ENCODE measurements at regions not wholly inside any gene's neighbourhood (a gene's known extent, or its start where the extent isn't known, plus 50 kb on each side); places are given as distances from the start of the nearest gene placed in this dataset.

DNA sequence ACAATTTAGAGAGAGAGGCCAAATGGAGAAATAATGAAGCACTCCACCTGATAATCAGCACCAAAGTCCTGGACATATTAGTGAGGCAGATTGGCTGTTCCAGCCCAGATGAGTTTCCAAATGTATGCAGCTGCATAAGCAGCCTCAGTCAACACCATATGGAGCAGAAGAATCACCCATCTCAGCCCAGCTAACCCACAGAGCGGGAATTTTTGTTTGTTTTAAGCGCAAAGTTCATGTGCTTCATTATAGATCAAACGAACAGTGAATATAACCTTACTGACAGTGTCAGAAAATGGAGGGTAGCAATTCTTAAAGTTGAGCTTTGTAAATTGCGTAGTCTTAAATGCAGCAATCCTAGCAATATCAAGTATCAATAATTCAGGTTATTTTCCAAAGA lies 234.0 kb upstream of the CEP162 start:
- Histone ChIP-seq H4K8ac (ENCODE audit: low read depth, low read length) (no peak overlapping the region), H2AK5ac (ENCODE audit: low read depth, low read length) (no peak overlapping the region), H2BK15ac (ENCODE audit: low read length) (no peak overlapping the region), H2BK12ac (ENCODE audit: low read length) (no peak overlapping the region), H3K9ac (ENCODE audit: low read depth, low read length, poor library complexity) (no peak overlapping the region), H3K27ac (replicated peaks; ENCODE audit: low read length) (no peak overlapping the region), H3K27me3 (ENCODE audit: control insufficient read depth in 3 of 3, insufficient read depth in 3 of 3, low read depth in 1 of 3, low read length in 3 of 3) (no peaks in the 10 kb centered on the region), H3K36me3 (replicated peaks in 1 of 2; ENCODE audit: control insufficient read depth in 2 of 2, insufficient read depth in 2 of 2, low read length in 2 of 2) (no peaks in the 10 kb centered on the region), H3K4ac (ENCODE audit: low read length) (no peak overlapping the region), H3K79me1 (ENCODE audit: low read depth, low read length) (no peaks in the 10 kb centered on the region), H3K4me1 (ENCODE audit: control insufficient read depth in 2 of 2, insufficient read depth in 1 of 2, low read depth in 1 of 2, low read length in 2 of 2) (peaks cover 0 to 2% of the 10 kb centered on the region in 2 donors), H3K9me3 (replicated peaks in 1 of 2; ENCODE audit: control insufficient read depth in 2 of 2, insufficient read depth in 1 of 2, low read depth in 1 of 2, low read length in 2 of 2) (no peaks in the 10 kb centered on the region), H3K4me2 (ENCODE audit: insufficient read depth, low read length, poor library complexity, severe bottlenecking) (no peak overlapping the region), H3K18ac (ENCODE audit: low read length) (no peak overlapping the region), H4K91ac (ENCODE audit: low read depth, low read length, poor library complexity) (no peak overlapping the region), H3K4me3 (ENCODE audit: low read length in 2 of 2) (no peak overlapping the region), H2BK5ac (ENCODE audit: low read length) (no peak overlapping the region), H2AFZ (ENCODE audit: low read length) (no peak overlapping the region), H3K23ac (ENCODE audit: low read depth, low read length, poor library complexity) (no peak overlapping the region), H3K14ac (ENCODE audit: low read length) (no peak overlapping the region), H2BK120ac (ENCODE audit: low read depth, low read length) (no peak overlapping the region)
- DNase-seq (ENCODE audit: low spot score), result no peak
- no CpG with 5 or more reads among the region's 4 CpGs for WGBS, 2 donors (ENCODE audit: extremely low coverage in 2 of 2, insufficient read length in 2 of 2, insufficient replicate concordance in 1 of 2)

DNA sequence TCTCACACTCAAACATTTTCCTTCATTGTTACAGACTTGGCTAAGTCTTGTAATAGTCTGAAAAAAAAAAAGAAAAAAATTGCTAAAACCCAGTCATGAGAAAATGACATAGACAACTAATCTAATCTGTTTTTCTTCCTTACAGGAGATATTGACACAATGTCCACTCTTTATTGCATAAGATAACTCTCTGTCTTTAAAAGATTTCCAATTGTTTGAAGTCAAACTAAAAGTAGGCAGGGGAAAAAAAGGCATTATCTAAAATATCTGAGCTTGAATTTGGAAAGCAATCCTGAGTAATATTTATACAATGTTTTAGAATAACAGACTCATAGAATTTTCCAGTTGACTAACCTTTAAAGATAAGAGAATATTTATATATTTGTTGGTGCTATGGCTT lies 233.0 kb upstream of the CEP162 start:
- H2BK15ac ChIP-seq (ENCODE audit: low read length), result no peak overlapping the region
- H4K8ac ChIP-seq (ENCODE audit: low read depth, low read length), result no peak overlapping the region
- H4K91ac ChIP-seq (ENCODE audit: low read depth, low read length, poor library complexity), result no peak overlapping the region
- no peaks in the 10 kb centered on the region for H3K27me3 ChIP-seq (ENCODE audit: control insufficient read depth in 3 of 3, insufficient read depth in 3 of 3, low read depth in 1 of 3, low read length in 3 of 3)
- H3K4me2 ChIP-seq (ENCODE audit: insufficient read depth, low read length, poor library complexity, severe bottlenecking), result no peak overlapping the region
- H2AK5ac ChIP-seq (ENCODE audit: low read depth, low read length), result no peak overlapping the region
- no peaks in the 10 kb centered on the region for H3K79me1 ChIP-seq (ENCODE audit: low read depth, low read length)
- DNase-seq (ENCODE audit: low spot score), result no peak
- no peak overlapping the region for H2BK12ac ChIP-seq (ENCODE audit: low read length)
- H2BK5ac ChIP-seq (ENCODE audit: low read length), result no peak overlapping the region
- no peak overlapping the region for H3K4me3 ChIP-seq (ENCODE audit: low read length in 2 of 2)
- H3K14ac ChIP-seq (ENCODE audit: low read length), result no peak overlapping the region
- no peak overlapping the region for H3K18ac ChIP-seq (ENCODE audit: low read length)
- no peak overlapping the region for H2AFZ ChIP-seq (ENCODE audit: low read length)
- no peak overlapping the region for H3K4ac ChIP-seq (ENCODE audit: low read length)
- no peaks in the 10 kb centered on the region for H3K9me3 ChIP-seq (replicated peaks in 1 of 2; ENCODE audit: control insufficient read depth in 2 of 2, insufficient read depth in 1 of 2, low read depth in 1 of 2, low read length in 2 of 2)
- H3K9ac ChIP-seq (ENCODE audit: low read depth, low read length, poor library complexity), result no peak overlapping the region
- peaks cover 0 to 1% of the 10 kb centered on the region in 2 donors for H3K4me1 ChIP-seq (ENCODE audit: control insufficient read depth in 2 of 2, insufficient read depth in 1 of 2, low read depth in 1 of 2, low read length in 2 of 2)
- no peak overlapping the region for H2BK120ac ChIP-seq (ENCODE audit: low read depth, low read length)
- no peak overlapping the region for H3K23ac ChIP-seq (ENCODE audit: low read depth, low read length, poor library complexity)
- no peaks in the 10 kb centered on the region for H3K36me3 ChIP-seq (replicated peaks in 1 of 2; ENCODE audit: control insufficient read depth in 2 of 2, insufficient read depth in 2 of 2, low read length in 2 of 2)
- H3K27ac ChIP-seq (replicated peaks; ENCODE audit: low read length), result no peak overlapping the region

DNA sequence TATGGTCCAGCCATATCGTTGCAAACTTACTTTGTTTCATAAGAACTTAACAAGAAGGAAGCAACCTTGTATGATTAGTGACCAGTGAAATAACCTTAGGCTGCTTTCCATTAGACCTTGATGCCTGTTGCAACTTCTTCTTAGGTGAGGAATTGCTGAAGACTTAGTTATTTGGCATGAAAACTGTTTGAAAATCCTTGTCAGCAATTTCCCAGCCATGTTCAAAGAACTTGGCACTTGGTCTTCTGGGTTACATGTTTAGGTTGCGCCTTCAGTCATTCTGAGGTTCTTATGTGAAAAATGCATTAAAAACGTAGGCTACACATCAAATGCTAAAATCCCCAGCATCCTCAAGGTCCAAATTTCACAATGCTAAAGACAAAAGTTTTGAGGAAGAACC lies 232.0 kb upstream of the CEP162 start:
- no CpG with 5 or more reads among the region's 3 CpGs for WGBS, 2 donors (ENCODE audit: extremely low coverage in 2 of 2, insufficient read length in 2 of 2, insufficient replicate concordance in 1 of 2)
- no peaks in the 10 kb centered on the region for H3K9me3 ChIP-seq (replicated peaks in 1 of 2; ENCODE audit: control insufficient read depth in 2 of 2, insufficient read depth in 1 of 2, low read depth in 1 of 2, low read length in 2 of 2)
- no peaks in the 10 kb centered on the region for H3K79me1 ChIP-seq (ENCODE audit: low read depth, low read length)
- H3K27ac ChIP-seq (replicated peaks; ENCODE audit: low read length), result no peak overlapping the region
- no peaks in the 10 kb centered on the region for H3K27me3 ChIP-seq (ENCODE audit: control insufficient read depth in 3 of 3, insufficient read depth in 3 of 3, low read depth in 1 of 3, low read length in 3 of 3)
- no peak overlapping the region for H4K91ac ChIP-seq (ENCODE audit: low read depth, low read length, poor library complexity)
- peaks cover 0 to 1% of the 10 kb centered on the region in 2 donors for H3K4me1 ChIP-seq (ENCODE audit: control insufficient read depth in 2 of 2, insufficient read depth in 1 of 2, low read depth in 1 of 2, low read length in 2 of 2)
- H3K14ac ChIP-seq (ENCODE audit: low read length), result no peak overlapping the region
- no peak overlapping the region for H2BK12ac ChIP-seq (ENCODE audit: low read length)
- H2AFZ ChIP-seq (ENCODE audit: low read length), result no peak overlapping the region
- H3K4me3 ChIP-seq (ENCODE audit: low read length in 2 of 2), result no peak overlapping the region
- no peak overlapping the region for H2BK15ac ChIP-seq (ENCODE audit: low read length)
- H3K23ac ChIP-seq (ENCODE audit: low read depth, low read length, poor library complexity), result no peak overlapping the region
- H3K18ac ChIP-seq (ENCODE audit: low read length), result no peak overlapping the region
- no peak overlapping the region for H3K4me2 ChIP-seq (ENCODE audit: insufficient read depth, low read length, poor library complexity, severe bottlenecking)
- no peak overlapping the region for H4K8ac ChIP-seq (ENCODE audit: low read depth, low read length)
- no peaks in the 10 kb centered on the region for H3K36me3 ChIP-seq (replicated peaks in 1 of 2; ENCODE audit: control insufficient read depth in 2 of 2, insufficient read depth in 2 of 2, low read length in 2 of 2)
- no peak overlapping the region for H2AK5ac ChIP-seq (ENCODE audit: low read depth, low read length)
- H2BK5ac ChIP-seq (ENCODE audit: low read length), result no peak overlapping the region
- no peak for DNase-seq (ENCODE audit: low spot score)
- H3K4ac ChIP-seq (ENCODE audit: low read length), result no peak overlapping the region
- no peak overlapping the region for H2BK120ac ChIP-seq (ENCODE audit: low read depth, low read length)
- H3K9ac ChIP-seq (ENCODE audit: low read depth, low read length, poor library complexity), result no peak overlapping the region

DNA sequence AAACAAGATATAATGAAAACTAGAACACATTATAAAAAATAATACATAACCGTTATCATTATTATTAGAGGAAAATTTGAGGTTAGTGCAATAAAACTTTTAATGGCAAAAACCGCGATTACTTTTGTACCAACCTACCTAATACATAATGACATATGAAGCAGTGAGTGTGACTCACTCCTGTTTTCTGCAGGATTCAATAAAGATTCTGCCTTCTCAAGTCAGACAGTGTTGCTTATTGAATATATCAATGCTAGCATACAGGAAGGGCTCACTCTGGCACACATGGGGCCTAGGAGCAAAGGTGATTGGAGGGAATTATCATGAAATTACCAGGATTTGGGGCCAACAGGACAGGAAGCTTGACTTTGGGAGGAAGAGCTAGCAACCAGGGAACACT lies 230.8 kb upstream of the CEP162 start:
- H3K4me1 ChIP-seq (ENCODE audit: control insufficient read depth in 2 of 2, insufficient read depth in 1 of 2, low read depth in 1 of 2, low read length in 2 of 2), result peaks cover 0 to 1% of the 10 kb centered on the region in 2 donors
- no peak overlapping the region for H3K9ac ChIP-seq (ENCODE audit: low read depth, low read length, poor library complexity)
- H3K23ac ChIP-seq (ENCODE audit: low read depth, low read length, poor library complexity), result no peak overlapping the region
- no peaks in the 10 kb centered on the region for H3K9me3 ChIP-seq (replicated peaks in 1 of 2; ENCODE audit: control insufficient read depth in 2 of 2, insufficient read depth in 1 of 2, low read depth in 1 of 2, low read length in 2 of 2)
- no peaks in the 10 kb centered on the region for H3K27me3 ChIP-seq (ENCODE audit: control insufficient read depth in 3 of 3, insufficient read depth in 3 of 3, low read depth in 1 of 3, low read length in 3 of 3)
- no peak overlapping the region for H2BK5ac ChIP-seq (ENCODE audit: low read length)
- H3K79me1 ChIP-seq (ENCODE audit: low read depth, low read length), result no peaks in the 10 kb centered on the region
- H3K27ac ChIP-seq (replicated peaks; ENCODE audit: low read length), result no peak overlapping the region
- no peak overlapping the region for H3K14ac ChIP-seq (ENCODE audit: low read length)
- no peak overlapping the region for H2BK120ac ChIP-seq (ENCODE audit: low read depth, low read length)
- no peak for DNase-seq (ENCODE audit: low spot score)
- H2AFZ ChIP-seq (ENCODE audit: low read length), result no peak overlapping the region
- no peak overlapping the region for H2BK15ac ChIP-seq (ENCODE audit: low read length)
- H3K18ac ChIP-seq (ENCODE audit: low read length), result no peak overlapping the region
- no peak overlapping the region for H4K8ac ChIP-seq (ENCODE audit: low read depth, low read length)
- whole genome bisulfite sequencing, 2 donors (ENCODE audit: extremely low coverage in 2 of 2, insufficient read length in 2 of 2, insufficient replicate concordance in 1 of 2), result no CpG with 5 or more reads among the region's 3 CpGs
- H3K36me3 ChIP-seq (replicated peaks in 1 of 2; ENCODE audit: control insufficient read depth in 2 of 2, insufficient read depth in 2 of 2, low read length in 2 of 2), result no peaks in the 10 kb centered on the region
- H2BK12ac ChIP-seq (ENCODE audit: low read length), result no peak overlapping the region
- H3K4me3 ChIP-seq (ENCODE audit: low read length in 2 of 2), result no peak overlapping the region
- no peak overlapping the region for H4K91ac ChIP-seq (ENCODE audit: low read depth, low read length, poor library complexity)
- no peak overlapping the region for H3K4me2 ChIP-seq (ENCODE audit: insufficient read depth, low read length, poor library complexity, severe bottlenecking)
- no peak overlapping the region for H2AK5ac ChIP-seq (ENCODE audit: low read depth, low read length)
- no peak overlapping the region for H3K4ac ChIP-seq (ENCODE audit: low read length)

Data from neuronal stem cell (in vitro differentiated cells).